Effector memory CD8-positive, alpha-beta T cell (primary cell): ENCODE measurements at regions not wholly inside any gene's neighbourhood (a gene's known extent, or its start where the extent isn't known, plus 50 kb on each side); places are given as distances from the start of the nearest gene placed in this dataset.

ENCODE experiments used
- ATAC-seq: fragments of 150-1000 bp; cut with Tn5 transposase; replicated peaks from 2 replicates; pipeline ENCODE4 v1.10.0; 2021; ENCODE audit warnings: mild to moderate bottlenecking, moderate library complexity
- DNase-seq, 3 experiments: peaks; one replicate each; pipeline ENCODE4 v3.0.0; 2021
- H3K27ac Mint-ChIP-seq, 2 donors: one replicate each; pipeline ENCODE4 v1.8.0; 2022; ENCODE audit warnings: mild to moderate bottlenecking in 2 of 2, mixed read lengths in 2 of 2, moderate library complexity in 2 of 2
- H3K27me3 Mint-ChIP-seq, 2 donors: one replicate each; pipeline ENCODE4 v1.8.0; 2022; ENCODE audit warnings: mixed read lengths in 2 of 2
- H3K36me3 Mint-ChIP-seq: one replicate; pipeline ENCODE4 v1.8.0; 2022; ENCODE audit warnings: mild to moderate bottlenecking, moderate library complexity, mixed read lengths; ENCODE audit not compliant: insufficient read depth
- H3K4me1 Mint-ChIP-seq, 2 donors: one replicate each; pipeline ENCODE4 v1.8.0; 2022; ENCODE audit warnings: low read depth in 2 of 2, mixed read lengths in 2 of 2
- H3K4me3 Mint-ChIP-seq, 2 donors: one replicate each; pipeline ENCODE4 v1.8.0; 2022; ENCODE audit warnings: mild to moderate bottlenecking in 2 of 2, mixed read lengths in 2 of 2, moderate library complexity in 2 of 2
- H3K9me3 Mint-ChIP-seq, 2 donors: one replicate each; pipeline ENCODE4 v1.8.0; 2022; ENCODE audit warnings: mixed read lengths in 2 of 2

GRCh38 chr6:80463197-80463596, 356.7 kb downstream of the BCKDHB start:
- H3K36me3 Mint-ChIP-seq: no peaks in the 10 kb centered on the region
- H3K27ac Mint-ChIP-seq: no peak overlapping the region
- peaks cover 0 to 7% of the 10 kb centered on the region in 2 donors for H3K9me3 Mint-ChIP-seq
- no peaks in the 10 kb centered on the region for H3K27me3 Mint-ChIP-seq
- H3K4me1 Mint-ChIP-seq: no peaks in the 10 kb centered on the region
- DNase-seq (no peak), ATAC-seq (no peak)
- no peak overlapping the region for H3K4me3 Mint-ChIP-seq

GRCh38 chr6:80460257-80460865, 353.9 kb downstream of the BCKDHB start:
- Mint-ChIP-seq H3K9me3 (peaks cover 0 to 7% of the 10 kb centered on the region in 2 donors), H3K36me3 (no peaks in the 10 kb centered on the region), H3K4me3 (no peak overlapping the region), H3K27ac (no peak overlapping the region), H3K27me3 (no peaks in the 10 kb centered on the region), H3K4me1 (peaks cover 0 to 6% of the 10 kb centered on the region in 2 donors)
- ATAC-seq (no peak), DNase-seq (no peak)

- Mint-ChIP-seq H3K27me3 (no peaks in the 10 kb centered on the region), H3K4me3 (no peak overlapping the region), H3K36me3 (no peaks in the 10 kb centered on the region), H3K9me3 (peaks cover 1 to 7% of the 10 kb centered on the region in 2 donors), H3K27ac (no peak overlapping the region), H3K4me1 (peaks cover 5 to 26% of the 10 kb centered on the region in 2 donors)
- DNase-seq (no peak), ATAC-seq (no peak)
Measured at GRCh38 chr6:80457439-80457933, 351.0 kb downstream of the BCKDHB start.

- Mint-ChIP-seq H3K4me3 (no peak overlapping the region), H3K9me3 (peaks cover 1 to 7% of the 10 kb centered on the region in 2 donors), H3K4me1 (peaks cover 5 to 27% of the 10 kb centered on the region in 2 donors), H3K27ac (peak overlapping the region in 1 of 2 donors; percentile 36), H3K36me3 (no peaks in the 10 kb centered on the region), H3K27me3 (no peaks in the 10 kb centered on the region)
- DNase-seq: no peak
- ATAC-seq: no peak
Measured at GRCh38 chr6:80456724-80457438, 350.4 kb downstream of the BCKDHB start.

GRCh38 chr6:80454661-80455365, 348.3 kb downstream of the BCKDHB start:
- peak overlapping the region in 1 of 2 donors; percentile 59 for H3K27ac Mint-ChIP-seq
- DNase-seq: no peak
- no peaks in the 10 kb centered on the region for H3K36me3 Mint-ChIP-seq
- no peaks in the 10 kb centered on the region for H3K27me3 Mint-ChIP-seq
- ATAC-seq: no peak
- H3K9me3 Mint-ChIP-seq: peaks cover 0 to 1% of the 10 kb centered on the region in 2 donors
- H3K4me1 Mint-ChIP-seq: peaks cover 5 to 28% of the 10 kb centered on the region in 2 donors
- H3K4me3 Mint-ChIP-seq: peak overlapping the region in 1 of 2 donors; percentile 15

- Mint-ChIP-seq H3K27ac (peak overlapping the region in 1 of 2 donors; percentile 59), H3K27me3 (no peaks in the 10 kb centered on the region), H3K36me3 (no peaks in the 10 kb centered on the region), H3K4me1 (peaks cover 5 to 28% of the 10 kb centered on the region in 2 donors), H3K4me3 (peak overlapping the region in 1 of 2 donors; percentile 15), H3K9me3 (peaks cover 0 to 1% of the 10 kb centered on the region in 2 donors)
- ATAC-seq (peak; percentile 92), DNase-seq (peak in 2 of 3 experiments; percentile 1 to 9)
Measured at GRCh38 chr6:80454197-80454596, 347.7 kb downstream of the BCKDHB start.

GRCh38 chr6:80449726-80450125, 343.3 kb downstream of the BCKDHB start:
- no peak for DNase-seq
- H3K4me3 Mint-ChIP-seq: no peak overlapping the region
- peaks cover 5 to 17% of the 10 kb centered on the region in 2 donors for H3K4me1 Mint-ChIP-seq
- H3K9me3 Mint-ChIP-seq: no peaks in the 10 kb centered on the region
- no peak for ATAC-seq
- H3K36me3 Mint-ChIP-seq: no peaks in the 10 kb centered on the region
- H3K27ac Mint-ChIP-seq: no peak overlapping the region
- H3K27me3 Mint-ChIP-seq: no peaks in the 10 kb centered on the region

- Mint-ChIP-seq H3K27me3 (no peaks in the 10 kb centered on the region), H3K27ac (no peak overlapping the region), H3K9me3 (no peaks in the 10 kb centered on the region), H3K4me3 (no peak overlapping the region), H3K4me1 (no peaks in the 10 kb centered on the region), H3K36me3 (no peaks in the 10 kb centered on the region)
- ATAC-seq: no peak
- DNase-seq: no peak
Measured at GRCh38 chr6:80446454-80447045, 340.1 kb downstream of the BCKDHB start.

GRCh38 chr6:80445751-80446150, 339.3 kb downstream of the BCKDHB start:
- Mint-ChIP-seq H3K36me3 (no peaks in the 10 kb centered on the region), H3K4me1 (no peaks in the 10 kb centered on the region), H3K27me3 (no peaks in the 10 kb centered on the region), H3K27ac (no peak overlapping the region), H3K9me3 (no peaks in the 10 kb centered on the region), H3K4me3 (no peak overlapping the region)
- DNase-seq (no peak), ATAC-seq (no peak)

GRCh38 chr6:80442366-80442765, 335.9 kb downstream of the BCKDHB start:
- Mint-ChIP-seq H3K36me3 (no peaks in the 10 kb centered on the region), H3K4me1 (no peaks in the 10 kb centered on the region), H3K4me3 (no peak overlapping the region), H3K27me3 (no peaks in the 10 kb centered on the region), H3K27ac (no peak overlapping the region), H3K9me3 (no peaks in the 10 kb centered on the region)
- ATAC-seq (no peak), DNase-seq (no peak)

- H3K27ac Mint-ChIP-seq: no peak overlapping the region
Measured at GRCh38 chr6:80441131-80441530, 334.7 kb downstream of the BCKDHB start.

GRCh38 chr6:80440496-80441115, 334.1 kb downstream of the BCKDHB start:
- Mint-ChIP-seq H3K27me3 (no peaks in the 10 kb centered on the region), H3K36me3 (no peaks in the 10 kb centered on the region), H3K4me3 (no peak overlapping the region), H3K9me3 (no peaks in the 10 kb centered on the region), H3K27ac (no peak overlapping the region), H3K4me1 (no peaks in the 10 kb centered on the region)
- DNase-seq (no peak), ATAC-seq (no peak)

More at GRCh38 chr6:80441131-80441530, 334.7 kb downstream of the BCKDHB start:
- no peak overlapping the region for H3K4me3 Mint-ChIP-seq
- H3K9me3 Mint-ChIP-seq: no peaks in the 10 kb centered on the region
- H3K36me3 Mint-ChIP-seq: no peaks in the 10 kb centered on the region
- ATAC-seq (no peak), DNase-seq (no peak)
- no peaks in the 10 kb centered on the region for H3K4me1 Mint-ChIP-seq
- no peaks in the 10 kb centered on the region for H3K27me3 Mint-ChIP-seq
